Right atrium auricular region (tissue), 2 donors: ENCODE measurements at regions not wholly inside any gene's neighbourhood (a gene's known extent, or its start where the extent isn't known, plus 50 kb on each side); places are given as distances from the start of the nearest gene placed in this dataset.

Experiments
- DNase-seq: peaks from one replicate; pipeline ENCODE4 v3.0.0-alpha.2; 2019; ENCODE audit warnings: low spot score
- H3K27ac ChIP-seq, 2 donors: fragments of 200-600 bp; sonication (generic); 1 replicate in 1 of 2; 2 replicates in 1 of 2; pipeline ENCODE4 v1.5.1; 2016 to 2019
- H3K27me3 ChIP-seq, 2 donors: fragments of 200-600 bp; sonication (generic); one replicate each; pipeline versions ENCODE4 v1.5.1 to v1.6.0; 2017 to 2019
- H3K36me3 ChIP-seq: fragments of 200-600 bp; sonication (generic); one replicate; pipeline ENCODE4 v1.5.1; 2016
- H3K4me1 ChIP-seq, 2 donors: fragments of 200-600 bp; sonication (generic); one replicate each; pipeline versions ENCODE4 v1.5.1 to v1.6.0; 2017 to 2019
- H3K4me3 ChIP-seq, 2 donors: fragments of 200-600 bp; sonication (generic); 1 replicate in 1 of 2; 2 replicates in 1 of 2; pipeline ENCODE4 v1.5.1; 2017 to 2019; ENCODE audit warnings: mild to moderate bottlenecking in 1 of 2, moderate library complexity in 1 of 2
- H3K9me3 ChIP-seq, 2 donors: fragments of 200-600 bp; sonication (generic); one replicate each; pipeline ENCODE4 v1.5.1; 2019
- CTCF ChIP-seq, 2 donors: fragments of 200-600 bp; sonication (generic); IDR thresholded peaks; one replicate each; pipeline ENCODE4 v1.5.1; 2019; ENCODE audit warnings: antibody characterized with exemption in 2 of 2

- Histone ChIP-seq H3K4me3 (no peak overlapping the region), H3K4me1 (no peaks in the 10 kb centered on the region)
- no peak for TF ChIP-seq CTCF (IDR thresholded peaks at IDR 0.05)
Observed at GRCh38 chr3:88640581-88640980, 466.8 kb upstream of the EPHA3 start.

GRCh38 chr3:88641033-88641604 lies 466.3 kb upstream of the EPHA3 start:
- no peaks in the 10 kb centered on the region for H3K27me3 ChIP-seq
- no peaks in the 10 kb centered on the region for H3K4me1 ChIP-seq
- no peak overlapping the region for H3K4me3 ChIP-seq
- H3K27ac ChIP-seq = no peak overlapping the region
- no peaks in the 10 kb centered on the region for H3K36me3 ChIP-seq
- TF ChIP-seq CTCF (IDR thresholded peaks at IDR 0.05) = no peak
- H3K9me3 ChIP-seq = no peaks in the 10 kb centered on the region
- DNase-seq = no peak

More at GRCh38 chr3:88640581-88640980, 466.8 kb upstream of the EPHA3 start:
- Histone ChIP-seq H3K27ac (no peak overlapping the region), H3K27me3 (no peaks in the 10 kb centered on the region), H3K9me3 (peaks cover 0 to 3% of the 10 kb centered on the region in 2 donors), H3K36me3 (no peaks in the 10 kb centered on the region)
- no peak for DNase-seq

GRCh38 chr3:88657459-88657858 lies 450.0 kb upstream of the EPHA3 start:
- Histone ChIP-seq H3K4me1 (no peaks in the 10 kb centered on the region), H3K9me3 (no peaks in the 10 kb centered on the region), H3K4me3 (no peak overlapping the region), H3K36me3 (no peaks in the 10 kb centered on the region), H3K27me3 (no peaks in the 10 kb centered on the region), H3K27ac (no peak overlapping the region)
- TF ChIP-seq CTCF (IDR thresholded peaks at IDR 0.05) = no peak
- DNase-seq = no peak

GRCh38 chr3:88661433-88661824 lies 446.0 kb upstream of the EPHA3 start:
- no peak overlapping the region for H3K27ac ChIP-seq
- no peaks in the 10 kb centered on the region for H3K9me3 ChIP-seq
- H3K4me1 ChIP-seq = no peaks in the 10 kb centered on the region
- DNase-seq = no peak
- no peak overlapping the region for H3K4me3 ChIP-seq
- no peaks in the 10 kb centered on the region for H3K36me3 ChIP-seq
- no peak for TF ChIP-seq CTCF (IDR thresholded peaks at IDR 0.05)
- no peaks in the 10 kb centered on the region for H3K27me3 ChIP-seq

- no peak for TF ChIP-seq CTCF (IDR thresholded peaks at IDR 0.05)
- Histone ChIP-seq H3K9me3 (no peaks in the 10 kb centered on the region), H3K27ac (no peak overlapping the region), H3K4me1 (no peaks in the 10 kb centered on the region), H3K4me3 (no peak overlapping the region), H3K36me3 (no peaks in the 10 kb centered on the region), H3K27me3 (no peaks in the 10 kb centered on the region)
- no peak for DNase-seq
Observed at GRCh38 chr3:88668180-88668579, 439.2 kb upstream of the EPHA3 start.

- no peaks in the 10 kb centered on the region for H3K9me3 ChIP-seq
- no peak for DNase-seq
- TF ChIP-seq CTCF (IDR thresholded peaks at IDR 0.05) = no peak
- H3K4me1 ChIP-seq = no peaks in the 10 kb centered on the region
- H3K27ac ChIP-seq = no peak overlapping the region
- no peaks in the 10 kb centered on the region for H3K27me3 ChIP-seq
- no peaks in the 10 kb centered on the region for H3K36me3 ChIP-seq
- no peak overlapping the region for H3K4me3 ChIP-seq
Observed at GRCh38 chr3:88671573-88671972, 435.8 kb upstream of the EPHA3 start.
